Tibial artery (tissue), 4 donors: ENCODE measurements at regions not wholly inside any gene's neighbourhood (a gene's known extent, or its start where the extent isn't known, plus 50 kb on each side); places are given as distances from the start of the nearest gene placed in this dataset.

Experiments
- DNase-seq, 2 donors: peaks; one replicate each; pipeline ENCODE4 v3.0.0-alpha.2; 2019
- H3K27ac ChIP-seq, 2 donors: fragments of 200-600 bp; sonication (generic) in 1 of 2; 1 replicate in 1 of 2; 2 replicates in 1 of 2; pipeline ENCODE4 v1.5.1; 2018 to 2019; ENCODE audit warnings: mild to moderate bottlenecking in 1 of 2
- H3K27me3 ChIP-seq, 2 donors: fragments of 200-600 bp; sonication (generic) in 1 of 2; one replicate each; pipeline versions ENCODE4 v1.5.1 to v1.6.0; 2016 to 2019
- H3K36me3 ChIP-seq, 3 donors: fragments of 200-600 bp; sonication (generic) in 2 of 3; one replicate each; pipeline ENCODE4 v1.5.1; 2016 to 2019; ENCODE audit warnings: mild to moderate bottlenecking in 2 of 3
- H3K4me1 ChIP-seq, 4 donors: fragments of 200-600 bp; sonication (generic) in 2 of 4; 1 replicate in 3 of 4; 2 replicates in 1 of 4; pipeline ENCODE4 v1.5.1; 2016 to 2019
- H3K4me3 ChIP-seq, 2 donors: fragments of 200-600 bp; sonication (generic) in 1 of 2; 1 replicate in 1 of 2; 2 replicates in 1 of 2; pipeline ENCODE4 v1.5.1; 2018 to 2019; ENCODE audit warnings: mild to moderate bottlenecking in 2 of 2
- H3K9me3 ChIP-seq, 3 donors: fragments of 200-600 bp; sonication (generic) in 1 of 3; one replicate each; pipeline ENCODE4 v1.5.1; 2016 to 2019
- CTCF ChIP-seq, 2 experiments: fragments of 200-600 bp in 1 of 2; fragments of 450-650 bp in 1 of 2; IDR thresholded peaks; one replicate each; pipeline ENCODE4 v1.5.1; 2017 to 2019; ENCODE audit warnings: antibody characterized with exemption in 2 of 2, mild to moderate bottlenecking in 1 of 2, moderate library complexity in 1 of 2
- intact Hi-C: fragments of 100-400 bp; cut with DNase I; formaldehyde crosslinking; loops from one replicate; pipeline ENCODE4 v1.15.0; 2023; ENCODE audit warnings: low total_unique reads

- no peak for TF ChIP-seq CTCF (IDR thresholded peaks at IDR 0.05)
- Histone ChIP-seq H3K9me3 (no peaks in the 10 kb centered on the region), H3K27me3 (no peaks in the 10 kb centered on the region), H3K4me1 (no peaks in the 10 kb centered on the region), H3K4me3 (no peak overlapping the region), H3K36me3 (no peaks in the 10 kb centered on the region), H3K27ac (no peak overlapping the region)
- DNase-seq: no peak
- intact Hi-C loops: no loop called here
Observed at GRCh38 chrX:121238093-121238492, 190.7 kb downstream of the GLUD2 start.

- Histone ChIP-seq H3K27me3 (no peaks in the 10 kb centered on the region), H3K36me3 (no peaks in the 10 kb centered on the region), H3K4me1 (no peaks in the 10 kb centered on the region), H3K9me3 (no peaks in the 10 kb centered on the region), H3K4me3 (no peak overlapping the region), H3K27ac (no peak overlapping the region)
- no peak for TF ChIP-seq CTCF (IDR thresholded peaks at IDR 0.05)
- no peak for DNase-seq
- intact Hi-C loops: no loop called here
Observed at GRCh38 chrX:121244511-121244910, 197.1 kb downstream of the GLUD2 start.

- intact Hi-C loops: no loop called here
- Histone ChIP-seq H3K9me3 (no peaks in the 10 kb centered on the region), H3K4me3 (no peak overlapping the region), H3K27ac (no peak overlapping the region), H3K36me3 (no peaks in the 10 kb centered on the region), H3K4me1 (no peaks in the 10 kb centered on the region), H3K27me3 (no peaks in the 10 kb centered on the region)
- TF ChIP-seq CTCF (IDR thresholded peaks at IDR 0.05): no peak
- DNase-seq: no peak
Observed at GRCh38 chrX:121245763-121246162, 198.4 kb downstream of the GLUD2 start.

GRCh38 chrX:121254336-121254735, 206.9 kb downstream of the GLUD2 start:
- H3K4me3 ChIP-seq: no peak overlapping the region
- intact Hi-C loops: no loop called here
- no peaks in the 10 kb centered on the region for H3K36me3 ChIP-seq
- H3K27ac ChIP-seq: no peak overlapping the region
- DNase-seq: no peak
- no peak for TF ChIP-seq CTCF (IDR thresholded peaks at IDR 0.05)
- H3K4me1 ChIP-seq: no peaks in the 10 kb centered on the region
- no peaks in the 10 kb centered on the region for H3K27me3 ChIP-seq
- H3K9me3 ChIP-seq: no peaks in the 10 kb centered on the region

GRCh38 chrX:121256647-121257046, 209.2 kb downstream of the GLUD2 start:
- H3K9me3 ChIP-seq: no peaks in the 10 kb centered on the region
- DNase-seq: no peak
- no peak for TF ChIP-seq CTCF (IDR thresholded peaks at IDR 0.05)
- H3K36me3 ChIP-seq: no peaks in the 10 kb centered on the region
- intact Hi-C loops: no loop called here
- no peak overlapping the region for H3K4me3 ChIP-seq
- no peaks in the 10 kb centered on the region for H3K27me3 ChIP-seq
- no peak overlapping the region for H3K27ac ChIP-seq
- H3K4me1 ChIP-seq: no peaks in the 10 kb centered on the region

- Histone ChIP-seq H3K27ac (no peak overlapping the region), H3K4me1 (no peaks in the 10 kb centered on the region), H3K4me3 (no peak overlapping the region), H3K9me3 (no peaks in the 10 kb centered on the region), H3K27me3 (no peaks in the 10 kb centered on the region), H3K36me3 (no peaks in the 10 kb centered on the region)
- intact Hi-C loops: no loop called here
- no peak for DNase-seq
- TF ChIP-seq CTCF (IDR thresholded peaks at IDR 0.05): no peak
Observed at GRCh38 chrX:121258545-121258944, 211.1 kb downstream of the GLUD2 start.
